Gastroesophageal sphincter (tissue), 4 donors: ENCODE measurements at regions not wholly inside any gene's neighbourhood (a gene's known extent, or its start where the extent isn't known, plus 50 kb on each side); places are given as distances from the start of the nearest gene placed in this dataset.

Source experiments
- ATAC-seq: fragments of 150-250 bp; one replicate; pipeline ENCODE4 v1.9.1; 2016; ENCODE audit warnings: mild to moderate bottlenecking, moderate library complexity
- H3K27ac ChIP-seq, 4 donors: fragments of 200-600 bp; sonication (generic) in 3 of 4; 1 replicate in 3 of 4; 2 replicates in 1 of 4; pipeline ENCODE4 v1.5.1; 2016 to 2019
- H3K27me3 ChIP-seq: fragments of 200-600 bp; sonication (generic); one replicate; pipeline ENCODE4 v1.5.1; 2019
- H3K36me3 ChIP-seq, 2 donors: fragments of 200-600 bp; sonication (generic); one replicate each; pipeline ENCODE4 v1.5.1; 2019; ENCODE audit warnings: control low read depth in 1 of 2
- H3K4me1 ChIP-seq, 3 donors: fragments of 200-600 bp; sonication (generic); 1 replicate in 2 of 3; 2 replicates in 1 of 3; pipeline ENCODE4 v1.5.1; 2016 to 2019; ENCODE audit warnings: control low read depth in 2 of 3
- H3K4me3 ChIP-seq, 2 donors: fragments of 200-600 bp; sonication (generic); one replicate each; pipeline ENCODE4 v1.5.1; 2019; ENCODE audit warnings: mild to moderate bottlenecking in 1 of 2, moderate library complexity in 1 of 2
- H3K9me3 ChIP-seq, 3 donors: fragments of 200-600 bp; sonication (generic); one replicate each; pipeline ENCODE4 v1.5.1; 2017 to 2019; ENCODE audit warnings: control low read depth in 2 of 3
- EP300 ChIP-seq: sonication (generic); formaldehyde crosslinking; IDR thresholded peaks from one replicate; pipeline ENCODE4 v1.6.1; 2017; ENCODE audit warnings: antibody characterized with exemption, mild to moderate bottlenecking
- POLR2A ChIP-seq, 2 donors: fragments of 450-650 bp; IDR thresholded peaks; one replicate each; pipeline ENCODE4 v1.6.1; 2017; ENCODE audit warnings: antibody characterized with exemption in 2 of 2, mild to moderate bottlenecking in 2 of 2, moderate library complexity in 1 of 2
- POLR2AphosphoS5 ChIP-seq: sonication (generic); formaldehyde crosslinking; IDR thresholded peaks from one replicate; pipeline ENCODE4 v1.6.1; 2017; ENCODE audit warnings: antibody characterized with exemption
- WGBS, 2 donors: methylation state at CpG; one replicate each; pipeline ENCODE4 v1.1.5; 2018; ENCODE audit warnings: low coverage in 1 of 2; 5-methylcytosine and 5-hydroxymethylcytosine counted together
- TF ChIP-seq, protein P1 (sequence below), 4 experiments: fragments of 200-600 bp in 2 of 4; fragments of 450-650 bp in 2 of 4; sonication (generic) in 1 of 4; IDR thresholded peaks; one replicate each; pipeline ENCODE4 v1.5.1; 2017 to 2019; ENCODE audit warnings: antibody characterized with exemption in 4 of 4, mild to moderate bottlenecking in 2 of 4, moderate library complexity in 2 of 4

DNA sequence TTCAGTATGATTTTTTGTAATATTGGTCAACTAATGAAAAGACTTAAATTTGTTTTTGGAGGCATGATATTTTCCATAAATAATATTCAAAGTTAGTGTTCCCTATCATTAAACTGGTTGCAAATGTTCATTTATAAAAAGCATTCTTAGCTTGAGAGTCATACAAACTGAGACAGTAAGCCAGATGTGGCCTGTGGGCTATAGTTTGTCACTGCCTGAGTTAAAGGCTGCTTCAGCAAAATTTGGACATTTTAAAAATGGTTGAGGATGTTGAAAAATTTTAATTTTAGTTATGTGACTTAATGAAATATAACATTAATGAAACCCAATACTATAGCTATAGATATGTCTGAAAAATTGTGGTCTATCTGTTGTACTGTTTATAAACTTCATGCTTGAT is 180.2 kb upstream of the CACNA2D1 start:
- Histone ChIP-seq H3K4me3 (no peak overlapping the region), H3K27me3 (no peaks in the 10 kb centered on the region), H3K9me3 (no peaks in the 10 kb centered on the region), H3K4me1 (no peaks in the 10 kb centered on the region), H3K36me3 (no peaks in the 10 kb centered on the region), H3K27ac (no peak overlapping the region)
- no peak for ATAC-seq
- TF ChIP-seq, protein P1, sequence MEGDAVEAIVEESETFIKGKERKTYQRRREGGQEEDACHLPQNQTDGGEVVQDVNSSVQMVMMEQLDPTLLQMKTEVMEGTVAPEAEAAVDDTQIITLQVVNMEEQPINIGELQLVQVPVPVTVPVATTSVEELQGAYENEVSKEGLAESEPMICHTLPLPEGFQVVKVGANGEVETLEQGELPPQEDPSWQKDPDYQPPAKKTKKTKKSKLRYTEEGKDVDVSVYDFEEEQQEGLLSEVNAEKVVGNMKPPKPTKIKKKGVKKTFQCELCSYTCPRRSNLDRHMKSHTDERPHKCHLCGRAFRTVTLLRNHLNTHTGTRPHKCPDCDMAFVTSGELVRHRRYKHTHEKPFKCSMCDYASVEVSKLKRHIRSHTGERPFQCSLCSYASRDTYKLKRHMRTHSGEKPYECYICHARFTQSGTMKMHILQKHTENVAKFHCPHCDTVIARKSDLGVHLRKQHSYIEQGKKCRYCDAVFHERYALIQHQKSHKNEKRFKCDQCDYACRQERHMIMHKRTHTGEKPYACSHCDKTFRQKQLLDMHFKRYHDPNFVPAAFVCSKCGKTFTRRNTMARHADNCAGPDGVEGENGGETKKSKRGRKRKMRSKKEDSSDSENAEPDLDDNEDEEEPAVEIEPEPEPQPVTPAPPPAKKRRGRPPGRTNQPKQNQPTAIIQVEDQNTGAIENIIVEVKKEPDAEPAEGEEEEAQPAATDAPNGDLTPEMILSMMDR (IDR thresholded peaks at IDR 0.05): no peak
- TF ChIP-seq POLR2A (IDR thresholded peaks at IDR 0.05) (no peak), POLR2AphosphoS5 (no peak), EP300 (no peak)

DNA sequence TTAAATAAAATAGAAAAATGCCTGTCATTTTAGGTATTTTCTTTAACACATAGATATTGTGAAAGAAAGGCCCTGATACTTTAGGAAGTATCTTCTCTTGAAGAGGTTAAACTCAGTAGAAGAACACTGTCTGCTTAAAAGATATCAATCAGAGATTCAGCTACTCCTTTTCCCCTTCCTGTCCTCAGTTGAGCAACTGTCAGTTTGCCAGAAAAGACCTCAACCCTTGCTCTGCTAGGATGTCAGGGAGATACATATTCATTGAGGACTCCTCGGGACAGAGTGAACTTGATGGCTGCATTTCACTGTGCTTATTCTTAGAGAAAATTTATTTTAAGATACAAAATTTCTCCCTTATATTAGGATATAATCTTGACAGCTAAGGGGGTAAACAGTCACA is 173.6 kb upstream of the CACNA2D1 start:
- ATAC-seq: no peak
- H3K4me1 ChIP-seq: no peaks in the 10 kb centered on the region

DNA sequence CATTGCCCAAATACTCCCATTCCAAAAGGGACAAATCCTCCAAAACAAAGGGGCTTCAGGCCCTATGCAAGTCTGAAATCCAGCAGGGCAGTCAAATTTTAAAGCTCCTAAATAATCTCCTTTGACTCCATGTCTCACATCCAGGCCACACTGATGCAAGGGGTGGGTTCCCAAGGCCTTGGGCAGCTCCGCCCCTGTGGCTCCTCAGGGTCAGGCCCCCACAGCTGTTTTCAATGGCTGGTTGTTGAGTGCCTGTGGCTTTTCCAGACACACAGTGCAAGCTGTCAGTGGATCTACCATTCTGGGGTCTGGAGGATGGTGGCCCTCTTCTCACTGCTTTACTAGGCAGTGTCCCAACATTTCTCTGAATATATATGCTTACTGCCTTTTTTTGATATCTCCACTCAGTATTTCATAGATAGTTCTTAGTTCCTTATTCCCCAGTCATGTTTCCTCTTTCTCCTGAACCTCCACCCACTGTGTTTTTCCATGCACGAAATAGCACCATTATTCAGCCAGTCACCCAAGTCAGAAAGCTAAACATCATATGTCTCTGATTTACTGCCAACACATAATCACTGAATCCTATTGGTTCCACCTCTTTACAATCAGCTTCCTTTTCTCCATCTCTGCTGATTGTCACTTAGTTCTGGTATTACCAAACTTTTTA is 172.6 kb upstream of the CACNA2D1 start:
- no peaks in the 10 kb centered on the region for H3K9me3 ChIP-seq
- 36 to 83% methylated on average over 1 of the region's 2 CpGs for WGBS, 2 donors
- ATAC-seq: no peak
- H3K36me3 ChIP-seq: no peaks in the 10 kb centered on the region
- no peak overlapping the region for H3K27ac ChIP-seq
- no peaks in the 10 kb centered on the region for H3K27me3 ChIP-seq
- H3K4me1 ChIP-seq: no peaks in the 10 kb centered on the region
- H3K4me3 ChIP-seq: no peak overlapping the region
- no peak for TF ChIP-seq POLR2A (IDR thresholded peaks at IDR 0.05)
- TF ChIP-seq EP300: no peak
- TF ChIP-seq, protein P1 (IDR thresholded peaks at IDR 0.05): no peak
- TF ChIP-seq POLR2AphosphoS5: no peak

More for the DNA sequence above, 173.6 kb upstream of the CACNA2D1 start:
- TF ChIP-seq, protein P1 (IDR thresholded peaks at IDR 0.05): no peak
- no peak for TF ChIP-seq POLR2AphosphoS5
- TF ChIP-seq POLR2A (IDR thresholded peaks at IDR 0.05): no peak
- TF ChIP-seq EP300: no peak
- no peak overlapping the region for H3K4me3 ChIP-seq
- no peak overlapping the region for H3K27ac ChIP-seq
- H3K36me3 ChIP-seq: no peaks in the 10 kb centered on the region
- no peaks in the 10 kb centered on the region for H3K9me3 ChIP-seq
- WGBS, 2 donors: 60 to 80% methylated on average over 1 of the region's 1 CpG
- no peaks in the 10 kb centered on the region for H3K27me3 ChIP-seq

DNA sequence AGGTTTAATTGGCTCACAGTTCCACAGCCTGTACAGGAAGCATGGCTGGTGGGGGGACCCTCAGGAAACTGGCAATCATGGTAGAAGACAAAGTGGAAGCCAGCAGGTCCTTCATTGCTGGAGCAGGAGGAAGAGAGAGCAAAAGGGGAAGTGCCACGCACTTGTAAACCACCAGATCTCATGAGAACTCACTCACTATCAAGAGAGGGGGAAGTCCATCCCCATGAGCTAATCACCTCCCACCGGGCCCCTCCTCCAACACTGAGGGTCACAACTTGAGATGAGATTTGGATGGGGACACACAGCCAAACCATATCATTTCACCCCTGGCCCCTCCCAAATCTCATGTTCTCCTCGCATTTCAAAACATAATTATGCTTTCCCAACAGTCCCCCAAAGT is 171.9 kb upstream of the CACNA2D1 start:
- H3K4me3 ChIP-seq: no peak overlapping the region
- H3K27me3 ChIP-seq: no peaks in the 10 kb centered on the region
- no peaks in the 10 kb centered on the region for H3K4me1 ChIP-seq
- TF ChIP-seq POLR2AphosphoS5: no peak
- ATAC-seq: no peak
- 79 to 93% methylated on average over 2 to 3 of the region's 3 CpGs for WGBS, 2 donors
- H3K27ac ChIP-seq: no peak overlapping the region
- no peaks in the 10 kb centered on the region for H3K9me3 ChIP-seq
- H3K36me3 ChIP-seq: no peaks in the 10 kb centered on the region

DNA sequence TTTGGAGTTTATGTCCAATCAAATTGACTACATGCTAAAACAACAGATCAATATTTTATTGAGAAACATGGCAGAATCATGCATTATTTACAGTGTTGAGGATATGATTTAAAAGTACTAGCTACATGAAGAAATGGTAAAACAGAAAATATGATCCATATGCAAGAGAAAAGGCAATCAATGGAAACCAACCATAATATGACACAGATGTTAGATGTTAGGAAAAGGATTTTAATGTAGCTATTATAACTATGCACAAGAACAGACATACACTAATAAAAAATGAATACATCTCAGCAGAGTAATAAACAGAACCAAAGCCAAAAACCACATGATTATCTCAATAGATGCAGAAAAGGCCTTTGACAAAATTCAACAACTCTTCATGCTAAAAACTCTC is 166.2 kb upstream of the CACNA2D1 start:
- Histone ChIP-seq H3K36me3 (no peaks in the 10 kb centered on the region), H3K27ac (no peak overlapping the region), H3K4me3 (no peak overlapping the region), H3K9me3 (no peaks in the 10 kb centered on the region), H3K4me1 (no peaks in the 10 kb centered on the region), H3K27me3 (no peaks in the 10 kb centered on the region)
- TF ChIP-seq, protein P1 (IDR thresholded peaks at IDR 0.05): no peak
- TF ChIP-seq POLR2AphosphoS5 (no peak), EP300 (no peak), POLR2A (IDR thresholded peaks at IDR 0.05) (no peak)
- no peak for ATAC-seq
